Mesothelial cell of epicardium (in vitro differentiated cells): ENCODE measurements at regions not wholly inside any gene's neighbourhood (a gene's known extent, or its start where the extent isn't known, plus 50 kb on each side); places are given as distances from the start of the nearest gene placed in this dataset.

ENCODE experiments used
- DNase-seq, 2 experiments: peaks; one replicate each; pipeline ENCODE4 v3.0.0; 2021; ENCODE audit warnings: low spot score in 2 of 2; ENCODE audit not compliant: unreplicated experiment in 2 of 2
- H3K27ac Mint-ChIP-seq: 2 replicates; pipeline ENCODE4 v1.8.0; 2021; ENCODE audit warnings: mixed read lengths
- H3K27me3 Mint-ChIP-seq: 2 replicates; pipeline ENCODE4 v1.8.0; 2021; ENCODE audit warnings: low read depth, mixed read lengths
- H3K36me3 Mint-ChIP-seq: 2 replicates; pipeline ENCODE4 v1.8.0; 2021; ENCODE audit warnings: mixed read lengths
- H3K4me1 Mint-ChIP-seq: 2 replicates; pipeline ENCODE4 v1.8.0; 2021; ENCODE audit warnings: mixed read lengths
- H3K4me3 Mint-ChIP-seq: 2 replicates; pipeline ENCODE4 v1.8.0; 2021; ENCODE audit warnings: mild to moderate bottlenecking, moderate library complexity, mixed read lengths
- H3K9me3 Mint-ChIP-seq: 2 replicates; pipeline ENCODE4 v1.8.0; 2021; ENCODE audit warnings: mixed read lengths
- CTCF ChIP-seq: fragments of 200-600 bp; sonication (generic); IDR thresholded peaks from one replicate; pipeline ENCODE4 v1.5.0; 2021; ENCODE audit warnings: antibody characterized with exemption; ENCODE audit not compliant: unreplicated experiment

DNA sequence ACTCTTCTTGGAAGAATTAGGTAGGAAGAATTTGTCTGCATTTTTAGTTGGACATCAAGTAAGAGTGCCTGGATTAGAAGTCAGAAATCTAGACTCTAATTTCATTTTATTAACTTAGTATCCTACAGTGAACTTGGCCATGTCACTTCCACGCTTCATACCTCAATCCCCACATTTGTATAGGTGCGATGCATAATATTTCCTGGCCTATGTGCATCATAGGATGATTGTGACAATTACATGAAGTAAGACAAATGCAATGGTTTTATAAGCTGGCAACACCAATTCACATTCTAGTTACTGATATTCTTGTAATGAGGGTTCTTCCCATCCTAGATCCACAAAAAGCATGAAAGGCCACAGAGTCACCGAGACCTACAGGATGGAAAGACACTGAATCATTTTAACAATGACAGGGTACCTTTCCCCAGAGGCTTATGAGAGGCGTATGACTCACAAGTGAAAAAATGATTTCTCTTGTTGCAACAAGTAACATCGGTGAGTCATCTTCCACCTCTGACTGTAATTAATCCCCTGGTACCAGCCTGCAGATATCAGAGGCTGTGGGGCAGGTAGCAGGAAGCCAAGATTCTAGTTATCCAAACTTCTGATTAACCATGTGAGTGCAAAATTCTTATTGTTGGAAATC, 56.0 kb upstream of the OR5AK2 start:
- Mint-ChIP-seq H3K9me3 (peaks cover 15% of the 10 kb centered on the region), H3K27ac (no peak overlapping the region), H3K27me3 (peaks cover 2% of the 10 kb centered on the region), H3K4me1 (no peaks in the 10 kb centered on the region), H3K36me3 (no peaks in the 10 kb centered on the region), H3K4me3 (no peak overlapping the region)
- TF ChIP-seq CTCF = no peak
- DNase-seq = no peak

GRCh38 chr11:56923116-56923515, 65.6 kb upstream of the OR5AK2 start:
- H3K36me3 Mint-ChIP-seq = no peaks in the 10 kb centered on the region
- H3K27me3 Mint-ChIP-seq = peaks cover 2% of the 10 kb centered on the region
- no peak overlapping the region for H3K27ac Mint-ChIP-seq
- peaks cover 26% of the 10 kb centered on the region for H3K9me3 Mint-ChIP-seq
- DNase-seq = no peak
- no peaks in the 10 kb centered on the region for H3K4me1 Mint-ChIP-seq
- TF ChIP-seq CTCF = no peak
- H3K4me3 Mint-ChIP-seq = no peak overlapping the region

- Mint-ChIP-seq H3K36me3 (no peaks in the 10 kb centered on the region), H3K4me1 (no peaks in the 10 kb centered on the region), H3K9me3 (peaks cover 26% of the 10 kb centered on the region), H3K4me3 (no peak overlapping the region), H3K27me3 (no peaks in the 10 kb centered on the region), H3K27ac (no peak overlapping the region)
- TF ChIP-seq CTCF = no peak
- no peak for DNase-seq
Observed at GRCh38 chr11:56922421-56922820, 66.3 kb upstream of the OR5AK2 start.

- peak overlapping the region; percentile 0 for H3K27ac Mint-ChIP-seq
Observed at GRCh38 chr11:56917708-56918400, 70.9 kb upstream of the OR5AK2 start.

DNA sequence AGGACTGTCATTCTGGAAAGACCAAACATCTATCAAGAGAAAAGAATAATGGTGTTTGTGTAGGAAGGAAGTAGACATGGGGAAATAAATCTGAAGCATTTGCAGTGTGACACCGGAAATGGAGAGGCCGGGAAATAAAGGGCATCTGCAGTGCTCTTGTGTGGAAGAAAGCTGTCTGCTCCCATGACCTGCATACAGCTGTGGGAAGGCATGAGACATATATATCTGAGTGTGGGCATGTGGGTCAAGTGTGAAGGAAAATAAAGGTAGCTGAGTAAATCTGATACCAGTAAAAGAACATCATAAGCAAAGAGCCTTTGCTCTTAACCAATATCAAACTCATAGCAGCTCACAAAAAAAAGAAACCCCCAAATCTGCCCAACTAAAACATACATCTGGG, 72.1 kb upstream of the OR5AK2 start:
- Mint-ChIP-seq H3K27ac (no peak overlapping the region), H3K4me3 (no peak overlapping the region)

More at GRCh38 chr11:56917708-56918400, 70.9 kb upstream of the OR5AK2 start:
- TF ChIP-seq CTCF = no peak
- Mint-ChIP-seq H3K4me1 (no peaks in the 10 kb centered on the region), H3K36me3 (no peaks in the 10 kb centered on the region), H3K27me3 (no peaks in the 10 kb centered on the region), H3K9me3 (peaks cover 12% of the 10 kb centered on the region), H3K4me3 (no peak overlapping the region)
- DNase-seq = no peak

More for the DNA sequence above, 72.1 kb upstream of the OR5AK2 start:
- Mint-ChIP-seq H3K9me3 (peaks cover 13% of the 10 kb centered on the region), H3K36me3 (no peaks in the 10 kb centered on the region), H3K27me3 (no peaks in the 10 kb centered on the region), H3K4me1 (no peaks in the 10 kb centered on the region)
- TF ChIP-seq CTCF = no peak
- DNase-seq = no peak
